Transverse colon (tissue), 4 donors: ENCODE measurements at regions not wholly inside any gene's neighbourhood (a gene's known extent, or its start where the extent isn't known, plus 50 kb on each side); places are given as distances from the start of the nearest gene placed in this dataset.
"Not testable (repeated sequence)": the region's sequence is repeated elsewhere in the genome, so short reads cannot be mapped to it uniquely, and the experiment has no call there.

Source experiments
- DNase-seq: peaks from one replicate; pipeline ENCODE4 v3.0.0-alpha.2; 2019
- H3K27ac ChIP-seq, 4 donors: fragments of 200-600 bp; sonication (generic); 2 replicates each; pipeline ENCODE4 v1.5.1; 2016 to 2018; ENCODE audit warnings: inconsistent platforms in 4 of 4
- H3K27me3 ChIP-seq: fragments of 200-600 bp; sonication (generic); 2 replicates; pipeline ENCODE4 v1.5.1; 2017; ENCODE audit warnings: inconsistent platforms
- H3K36me3 ChIP-seq, 4 donors: fragments of 200-600 bp; sonication (generic); 2 replicates each; pipeline ENCODE4 v1.5.1; 2017 to 2019; ENCODE audit warnings: inconsistent platforms in 4 of 4
- H3K4me1 ChIP-seq, 4 donors: fragments of 200-600 bp; sonication (generic); 2 replicates each; pipeline ENCODE4 v1.5.1; 2017 to 2020; ENCODE audit warnings: inconsistent platforms in 4 of 4
- H3K4me3 ChIP-seq, 4 donors: fragments of 200-600 bp; sonication (generic); 1 replicate in 1 of 4; 2 replicates in 3 of 4; pipeline versions ENCODE4 v1.5.1 to v1.6.1; 2017 to 2019; ENCODE audit warnings: inconsistent platforms in 4 of 4
- H3K9me3 ChIP-seq, 2 donors: fragments of 200-600 bp; sonication (generic); 2 replicates each; pipeline ENCODE4 v1.5.1; 2017 to 2019; ENCODE audit warnings: inconsistent platforms in 2 of 2
- CTCF ChIP-seq, 5 experiments: fragments of 200-600 bp in 3 of 5; fragments of 450-650 bp in 2 of 5; sonication (generic) in 3 of 5; IDR thresholded peaks; 1 replicate in 2 of 5; 2 replicates in 3 of 5; pipeline ENCODE4 v1.5.1; 2016 to 2017; ENCODE audit warnings: antibody characterized with exemption in 5 of 5, inconsistent platforms in 3 of 5, mild to moderate bottlenecking in 2 of 5, moderate library complexity in 1 of 5
- EP300 ChIP-seq: sonication (generic); formaldehyde crosslinking; IDR thresholded peaks from one replicate; pipeline ENCODE4 v1.6.1; 2017; ENCODE audit warnings: antibody characterized with exemption, low read depth
- POLR2A ChIP-seq: fragments of 450-650 bp; IDR thresholded peaks from one replicate; pipeline ENCODE4 v1.6.1; 2016; ENCODE audit warnings: antibody characterized with exemption, mild to moderate bottlenecking, moderate library complexity
- POLR2AphosphoS5 ChIP-seq, 3 donors: sonication (generic); formaldehyde crosslinking; IDR thresholded peaks; one replicate each; pipeline ENCODE4 v1.6.1; 2016; ENCODE audit warnings: antibody characterized with exemption in 3 of 3
- WGBS, 2 donors: methylation state at CpG; one replicate each; pipeline ENCODE4 v1.1.5; 2018; ENCODE audit warnings: low coverage in 1 of 2; 5-methylcytosine and 5-hydroxymethylcytosine counted together
- in situ Hi-C, 4 donors: fragments of 200-750 bp; cut with MboI; loops; one replicate each; pipeline versions ENCODE4 v1.15.0 to v1.15.1; 2017; ENCODE audit warnings: low sequenced_read_pairs in 3 of 4, low pct_ligation_motif_present in 1 of 4, low pct_unique_long_range_greater_than_20kb in 1 of 4
- intact Hi-C: fragments of 100-400 bp; cut with DNase I; formaldehyde crosslinking; loops from one replicate; pipeline ENCODE4 v1.15.1; 2023; ENCODE audit warnings: low total_unique reads

- peaks cover 8 to 16% of the 10 kb centered on the region in 2 donors for H3K9me3 ChIP-seq
- no peaks in the 10 kb centered on the region for H3K4me1 ChIP-seq
- in situ Hi-C loops: no loop called here
- TF ChIP-seq EP300 (no peak), POLR2A (no peak), POLR2AphosphoS5 (IDR thresholded peaks at IDR 0.05) (no peak)
- no peaks in the 10 kb centered on the region for H3K36me3 ChIP-seq
- no peak overlapping the region for H3K4me3 ChIP-seq
- H3K27ac ChIP-seq: no peak overlapping the region
- intact Hi-C loops: no loop called here
- no peaks in the 10 kb centered on the region for H3K27me3 ChIP-seq
- DNase-seq: no peak
Measured at GRCh38 chr5:101062902-101063301, 159.8 kb upstream of the ST8SIA4 start.

GRCh38 chr5:101047181-101047580, 144.1 kb upstream of the ST8SIA4 start:
- Histone ChIP-seq H3K27ac (no peak overlapping the region), H3K4me1 (no peaks in the 10 kb centered on the region), H3K27me3 (no peaks in the 10 kb centered on the region), H3K36me3 (no peaks in the 10 kb centered on the region), H3K9me3 (no peaks in the 10 kb centered on the region), H3K4me3 (no peak overlapping the region)
- no peak for DNase-seq
- TF ChIP-seq POLR2A (no peak), EP300 (no peak), POLR2AphosphoS5 (IDR thresholded peaks at IDR 0.05) (no peak), CTCF (IDR thresholded peaks at IDR 0.05) (no peak)
- 53 to 60% methylated on average over 2 of the region's 2 CpGs for WGBS, 2 donors
- in situ Hi-C loops: no loop called here
- intact Hi-C loops: no loop called here

GRCh38 chr5:101045689-101046088, 142.6 kb upstream of the ST8SIA4 start:
- H3K36me3 ChIP-seq: no peaks in the 10 kb centered on the region
- in situ Hi-C loops (no loop called here), intact Hi-C loops (no loop called here)
- H3K27ac ChIP-seq: no peak overlapping the region
- 73 to 77% methylated on average over 3 of the region's 3 CpGs for WGBS, 2 donors
- no peaks in the 10 kb centered on the region for H3K4me1 ChIP-seq
- TF ChIP-seq CTCF (IDR thresholded peaks at IDR 0.05): no peak
- no peak for TF ChIP-seq EP300
- no peak for TF ChIP-seq POLR2AphosphoS5 (IDR thresholded peaks at IDR 0.05)
- TF ChIP-seq POLR2A: no peak
- no peak for DNase-seq
- no peaks in the 10 kb centered on the region for H3K9me3 ChIP-seq
- H3K27me3 ChIP-seq: no peaks in the 10 kb centered on the region
- H3K4me3 ChIP-seq: no peak overlapping the region

- intact Hi-C loops, H3K4me3 ChIP-seq, H3K9me3 ChIP-seq, H3K27me3 ChIP-seq, H3K4me1 ChIP-seq, H3K36me3 ChIP-seq, in situ Hi-C loops, H3K27ac ChIP-seq, DNase-seq: not testable (repeated sequence)
Measured at GRCh38 chr5:101040002-101040401, 136.9 kb upstream of the ST8SIA4 start.

- DNase-seq: no peak
- no peak overlapping the region for H3K27ac ChIP-seq
- H3K27me3 ChIP-seq: no peaks in the 10 kb centered on the region
- in situ Hi-C loops: no loop called here
- H3K4me1 ChIP-seq: no peaks in the 10 kb centered on the region
- H3K4me3 ChIP-seq: no peak overlapping the region
- WGBS, 2 donors: 64 to 71% methylated on average over 4 of the region's 4 CpGs
- H3K9me3 ChIP-seq: no peaks in the 10 kb centered on the region
- intact Hi-C loops: no loop called here
- no peaks in the 10 kb centered on the region for H3K36me3 ChIP-seq
- TF ChIP-seq POLR2AphosphoS5 (IDR thresholded peaks at IDR 0.05) (no peak), POLR2A (no peak), CTCF (IDR thresholded peaks at IDR 0.05) (no peak), EP300 (no peak)
Measured at GRCh38 chr5:101036778-101037177, 133.7 kb upstream of the ST8SIA4 start.
